ENCODE measurements at regions not wholly inside any gene's neighbourhood (a gene's known extent, or its start where the extent isn't known, plus 50 kb on each side); places are given as distances from the start of the nearest gene placed in this dataset.
"Not testable (repeated sequence)": the region's sequence is repeated elsewhere in the genome, so short reads cannot be mapped to it uniquely, and the experiment has no call there.

DNA sequence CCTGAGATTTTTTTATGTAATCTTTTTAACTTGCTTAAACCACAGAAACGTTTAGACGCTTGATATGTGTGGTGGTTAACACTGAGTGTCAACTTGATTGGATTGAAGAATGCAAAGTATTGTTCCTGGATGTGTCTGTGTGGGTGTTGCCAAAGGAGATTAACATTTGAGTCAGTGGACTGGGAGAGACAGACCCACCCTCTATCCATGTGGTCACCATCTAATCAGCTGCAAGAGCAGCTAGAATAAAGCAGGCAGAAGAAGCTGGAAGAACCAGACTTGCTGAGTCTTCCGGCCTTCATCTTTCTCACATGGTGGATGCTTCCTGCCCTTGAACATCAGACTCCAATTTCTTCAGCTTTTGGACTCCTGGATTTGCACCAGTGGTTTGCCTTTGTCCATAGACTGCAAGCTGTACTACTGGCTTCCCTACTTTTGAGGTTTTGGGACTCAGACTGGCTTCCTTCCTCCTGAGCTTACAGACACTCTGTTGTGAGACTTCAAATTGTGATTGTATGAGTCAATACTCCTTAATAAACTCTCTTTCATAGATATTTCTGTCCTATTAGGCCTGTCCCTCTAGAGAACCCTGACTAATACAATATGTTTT, 816.0 kb upstream of the CDH9 start:
- DNase-seq (ENCODE audit: low read depth): no peak

GRCh38 chr5:27845248-27845647, 806.9 kb upstream of the CDH9 start:
- DNase-seq (ENCODE audit: low read depth): no peak

DNA sequence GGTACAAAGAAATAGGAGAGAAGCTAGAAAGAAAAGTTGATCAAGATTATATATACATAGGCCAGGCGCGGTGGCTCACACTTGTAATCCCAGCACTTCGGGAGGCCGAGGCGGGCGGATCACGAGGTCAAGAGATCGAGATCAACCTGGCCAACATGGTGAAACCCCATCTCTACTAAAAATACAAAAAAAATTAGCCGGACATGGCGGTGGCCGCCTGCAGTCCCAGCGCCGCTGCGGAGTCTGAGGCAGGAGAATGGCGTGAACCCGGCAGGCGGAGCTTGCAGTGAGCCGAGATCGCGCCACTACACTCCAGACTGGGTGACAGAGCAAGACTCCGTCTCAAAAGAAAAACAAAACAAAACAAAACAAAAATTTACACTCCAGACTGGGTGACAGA, 798.3 kb upstream of the CDH9 start:
- not testable (repeated sequence) for DNase-seq (ENCODE audit: low read depth)

- no peak for DNase-seq (ENCODE audit: low read depth)
Measured at GRCh38 chr5:27832886-27833285, 794.5 kb upstream of the CDH9 start.

DNA sequence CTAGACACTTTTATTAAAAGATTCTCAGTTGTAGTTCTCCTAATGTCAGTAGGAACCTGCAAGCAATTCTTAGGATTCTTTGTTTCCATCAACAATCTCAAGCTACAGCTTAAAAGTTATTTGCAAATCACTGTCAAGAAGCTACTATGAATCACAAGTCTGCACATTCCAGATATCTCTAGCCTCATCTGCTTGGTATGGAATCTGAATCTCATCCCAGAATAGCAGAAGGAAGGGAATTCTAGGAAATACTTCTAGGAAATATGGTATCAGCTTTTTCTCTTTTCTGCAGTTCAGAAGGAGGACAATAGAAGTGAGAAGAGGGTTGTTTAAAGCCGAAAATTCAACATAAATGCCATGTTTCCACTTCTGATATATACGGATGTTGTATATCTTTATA, 792.2 kb upstream of the CDH9 start:
- no peak for DNase-seq (ENCODE audit: low read depth)

DNA sequence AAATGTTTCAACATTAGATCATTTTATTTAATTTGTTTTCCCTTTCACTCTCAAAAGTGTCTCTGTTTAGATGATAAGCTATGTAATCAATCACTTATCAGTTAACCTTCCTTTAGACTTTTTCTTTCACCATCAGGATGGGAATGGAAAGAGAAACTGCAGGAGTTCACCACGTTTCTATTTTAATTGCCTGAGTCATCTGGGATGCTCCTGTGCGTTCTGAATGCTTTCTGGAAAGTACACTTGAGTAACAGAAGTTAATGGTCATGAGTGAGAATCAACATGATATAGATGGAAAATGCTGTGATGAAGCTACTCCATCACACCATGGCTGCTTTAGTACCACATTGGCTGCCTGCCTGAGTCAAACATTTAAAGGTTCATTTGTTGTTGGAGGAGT, 783.3 kb upstream of the CDH9 start:
- DNase-seq (ENCODE audit: low read depth): no peak

DNA sequence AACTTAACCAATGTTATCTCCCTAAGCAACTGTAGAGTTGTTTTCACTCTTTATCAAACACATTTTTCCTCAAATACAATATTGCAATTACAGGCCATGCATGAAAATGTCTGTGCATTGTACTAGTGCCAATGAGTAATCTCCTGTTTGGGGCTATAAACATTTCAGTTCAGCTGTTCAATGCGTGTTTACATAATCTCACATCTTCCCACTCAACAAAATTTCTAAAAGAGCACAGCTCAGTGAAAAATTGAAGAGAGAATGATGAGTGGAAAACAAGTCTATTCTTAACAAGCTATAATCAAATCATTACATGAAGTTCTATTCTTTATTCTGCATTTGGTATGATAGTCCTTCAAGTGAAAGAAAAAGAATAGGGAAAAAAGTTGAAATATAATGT, 780.5 kb upstream of the CDH9 start:
- no peak for DNase-seq (ENCODE audit: low read depth)

GRCh38 chr5:27814983-27815382, 776.6 kb upstream of the CDH9 start:
- DNase-seq (ENCODE audit: low read depth): no peak

DNA sequence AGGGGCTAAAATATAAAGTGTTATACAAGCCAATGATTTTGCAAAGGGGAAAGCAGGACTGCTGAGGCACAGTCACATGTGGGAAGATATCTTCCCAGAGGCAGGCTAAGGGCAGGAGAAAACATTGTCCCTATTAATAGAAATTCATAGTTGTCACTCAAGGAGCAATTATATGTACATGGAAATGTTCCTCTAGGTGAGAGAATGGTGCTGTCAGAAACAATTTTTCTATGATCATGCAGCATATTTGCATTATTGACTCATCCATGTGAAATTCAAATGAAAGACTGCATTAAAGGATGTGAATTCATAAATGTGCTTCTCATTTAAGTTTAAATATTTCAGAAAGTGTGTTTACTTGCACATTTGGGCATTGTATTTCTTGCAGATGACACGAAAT, 775.9 kb upstream of the CDH9 start:
- no peak for DNase-seq (ENCODE audit: low read depth)

DNA sequence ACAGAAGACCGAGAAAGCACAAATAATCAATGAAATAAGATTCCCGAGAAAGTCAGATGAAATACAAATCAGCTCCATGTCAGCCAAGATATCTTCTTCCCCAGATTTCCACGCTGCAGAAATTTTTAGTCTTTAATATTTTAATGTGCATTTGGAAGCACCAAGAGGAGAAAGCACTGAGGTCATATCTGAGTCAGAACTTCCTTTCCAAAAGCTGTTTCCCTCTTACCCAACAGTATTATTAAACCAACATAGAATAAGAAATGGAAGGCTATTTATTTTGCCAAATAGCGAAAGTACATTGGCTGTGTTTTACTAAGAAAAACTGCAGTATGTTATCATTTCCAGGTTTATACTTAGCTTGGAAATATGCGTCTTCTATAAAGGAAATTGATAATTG, 772.1 kb upstream of the CDH9 start:
- no peak for DNase-seq (ENCODE audit: low read depth)

- no peak for DNase-seq (ENCODE audit: low read depth)
Measured at GRCh38 chr5:27797220-27797619, 758.8 kb upstream of the CDH9 start.

DNA sequence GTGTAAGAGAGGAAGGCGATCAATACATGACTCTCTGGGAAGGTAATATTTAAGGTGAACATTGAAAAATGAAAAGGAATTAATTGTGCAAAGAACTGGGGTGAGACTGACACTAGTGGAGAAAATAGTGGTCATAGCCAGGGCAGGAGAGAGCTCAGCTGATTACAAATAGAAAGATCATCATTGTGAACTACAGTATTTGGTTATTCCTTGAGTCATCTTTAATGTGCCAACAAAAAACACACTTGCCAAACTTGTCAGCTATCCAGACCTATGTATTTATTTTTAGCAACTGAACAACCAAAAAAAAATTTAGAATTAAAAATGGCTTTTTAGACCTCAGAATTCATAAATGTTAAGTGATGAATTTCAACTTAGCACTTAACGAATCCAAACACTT, 749.8 kb upstream of the CDH9 start:
- no peak for DNase-seq (ENCODE audit: low read depth)

DNA sequence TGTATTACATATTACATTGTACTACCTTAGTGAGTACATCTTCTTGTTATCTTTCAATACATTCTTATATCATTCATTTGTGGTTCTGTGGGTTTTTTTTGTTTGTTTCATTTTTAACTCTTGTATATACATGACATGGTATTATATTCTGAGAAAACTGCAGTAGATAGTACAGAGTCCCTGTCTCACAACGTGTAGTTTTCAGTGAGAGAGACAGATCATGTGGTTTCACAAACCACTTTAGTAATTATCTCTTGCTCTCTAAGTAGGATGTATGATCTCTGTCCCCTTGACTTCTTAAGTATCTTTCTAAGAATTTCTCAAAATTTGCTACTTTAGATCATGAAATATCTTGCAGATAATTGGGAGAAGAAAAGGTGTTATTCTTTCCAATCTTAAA, 745.9 kb upstream of the CDH9 start:
- DNase-seq (ENCODE audit: low read depth): no peak

GRCh38 chr5:27778121-27778520, 739.7 kb upstream of the CDH9 start:
- DNase-seq (ENCODE audit: low read depth): no peak

DNA sequence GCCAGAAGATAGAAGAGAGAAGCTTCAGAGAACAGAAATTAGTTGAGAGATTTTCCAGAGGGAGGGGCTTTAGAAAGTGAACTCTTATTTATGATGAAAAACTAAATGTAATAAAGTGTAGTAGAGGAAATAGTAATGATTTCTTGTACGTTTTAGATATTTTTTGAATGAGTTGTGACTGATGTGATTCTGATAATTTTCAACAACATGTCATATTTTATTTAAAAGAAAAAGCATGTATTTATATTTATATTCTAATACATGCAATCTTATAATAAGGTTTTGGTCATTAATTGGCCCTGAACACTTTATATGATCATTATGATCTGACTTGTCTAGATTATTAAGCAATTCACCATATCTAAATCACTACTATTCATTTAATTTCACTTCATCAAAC, 735.2 kb upstream of the CDH9 start:
- no peak for DNase-seq (ENCODE audit: low read depth)

DNA sequence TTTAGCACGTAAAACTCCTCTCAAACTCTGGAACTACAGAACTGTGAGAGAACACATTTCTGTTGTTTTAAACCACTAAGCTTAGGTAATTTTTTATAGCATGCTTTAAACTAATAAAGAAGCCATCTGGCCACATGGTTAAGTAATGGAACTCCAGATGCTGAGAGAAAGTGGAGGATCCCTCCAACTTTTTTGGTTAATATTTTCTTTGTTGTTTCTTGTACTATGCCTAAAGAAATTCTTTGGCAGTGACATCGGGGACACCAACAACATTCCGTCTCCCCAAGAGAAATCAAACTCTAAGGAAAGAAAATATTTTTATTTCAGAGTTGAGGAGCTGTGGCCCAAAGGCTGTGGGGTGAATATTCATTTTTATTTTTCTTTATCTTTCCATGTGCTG, 734.8 kb upstream of the CDH9 start:
- no peak for DNase-seq (ENCODE audit: low read depth)

DNA sequence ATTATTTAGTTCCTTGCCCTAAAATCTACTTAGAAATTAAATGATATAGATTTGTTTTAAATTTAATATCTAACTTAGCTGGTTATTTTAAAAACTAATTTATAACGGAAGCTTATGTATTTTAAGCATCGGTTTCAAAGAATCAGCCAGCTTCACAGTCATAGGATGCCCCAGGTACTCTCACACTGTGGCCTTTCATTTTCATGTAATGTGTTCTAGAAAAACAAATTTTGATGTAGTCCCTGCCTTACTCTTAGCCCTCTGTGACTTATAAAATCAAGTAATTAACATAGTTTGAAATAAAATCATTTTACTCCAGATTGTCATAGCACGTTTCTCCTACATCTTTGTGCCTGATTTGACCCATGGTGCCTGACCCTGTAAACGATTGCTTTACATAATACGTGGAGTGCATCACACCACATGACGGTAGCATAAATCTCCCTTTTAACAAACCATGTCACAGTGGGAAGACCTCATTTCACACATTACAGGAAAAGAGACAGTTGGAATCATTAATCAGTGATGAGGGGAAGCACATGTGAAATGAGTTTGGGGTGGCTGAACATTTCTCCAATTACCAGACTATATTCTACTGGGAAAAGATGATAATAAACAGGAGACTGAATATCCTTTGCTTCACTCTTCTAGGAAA, 731.5 kb upstream of the CDH9 start:
- DNase-seq (ENCODE audit: low read depth): no peak

DNA sequence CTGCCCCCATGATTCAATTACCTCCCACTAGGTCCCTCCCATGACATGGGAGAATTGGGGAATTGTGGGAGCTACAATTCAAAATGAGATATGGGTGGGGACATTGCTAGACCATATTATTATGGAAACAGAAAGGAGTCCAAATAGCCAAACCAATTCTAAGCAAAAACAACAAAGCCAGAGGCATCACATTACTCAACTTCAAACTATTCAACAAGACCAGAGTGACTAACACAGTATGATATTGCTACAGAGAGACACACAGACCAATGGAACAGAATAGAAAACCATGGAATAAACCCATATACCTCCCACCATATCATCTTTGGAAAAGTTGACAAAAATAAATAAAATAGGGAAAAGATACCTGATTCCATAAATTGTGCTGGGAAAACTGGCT, 710.5 kb upstream of the CDH9 start:
- no peak for DNase-seq (ENCODE audit: low read depth)

DNA sequence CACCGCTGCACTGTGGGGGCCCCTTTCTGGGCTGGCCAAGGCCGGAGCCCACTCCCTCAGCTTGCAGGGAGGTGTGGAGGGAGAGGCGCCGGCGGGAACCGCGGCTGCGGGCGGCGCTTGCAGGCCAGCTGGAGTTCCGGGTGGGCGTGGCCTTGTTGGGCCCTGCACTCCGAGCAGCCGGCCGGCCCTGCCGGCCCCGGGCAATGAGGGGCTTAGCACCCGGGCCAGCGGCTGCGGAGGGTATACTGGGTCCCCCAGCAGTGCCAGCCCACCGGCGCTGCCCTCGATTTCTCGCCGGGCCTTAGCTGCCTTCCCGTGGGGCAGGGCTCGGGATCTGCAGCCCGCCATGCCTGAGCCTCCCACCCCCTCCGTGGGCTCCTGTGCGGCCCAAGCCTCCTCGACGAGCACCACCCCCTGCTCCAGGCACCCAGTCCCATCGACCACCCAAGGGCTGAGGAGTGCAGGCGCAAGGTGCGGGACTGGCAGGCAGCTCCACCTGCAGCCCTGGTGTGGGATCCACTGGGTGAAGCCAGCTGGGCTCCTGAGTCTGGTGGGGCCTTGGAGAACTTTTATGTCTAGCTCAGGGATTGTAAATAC, 705.1 kb upstream of the CDH9 start:
- not testable (repeated sequence) for DNase-seq (ENCODE audit: low read depth)

DNA sequence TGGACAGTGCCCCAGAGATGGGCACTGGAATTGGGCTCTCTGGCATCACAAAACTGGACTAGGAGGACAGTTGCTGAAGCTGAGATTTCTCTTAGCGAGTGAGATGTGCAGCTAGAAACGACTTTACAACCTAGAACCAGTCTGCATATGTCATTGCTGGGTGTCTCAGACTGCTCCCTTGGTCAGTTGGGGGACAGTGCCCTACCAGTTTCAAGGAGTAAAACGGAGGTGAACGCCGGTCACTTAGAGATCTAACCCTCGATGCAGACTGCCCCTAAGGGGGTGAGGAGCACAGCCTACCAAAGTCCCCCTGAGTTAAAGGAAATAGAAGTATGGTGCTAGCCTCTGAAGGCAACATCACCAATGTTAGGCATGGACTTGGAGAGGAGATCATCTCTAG, 704.4 kb upstream of the CDH9 start:
- no peak for DNase-seq (ENCODE audit: low read depth)

GRCh38 chr5:27734838-27735237, 696.5 kb upstream of the CDH9 start:
- DNase-seq (ENCODE audit: low read depth): no peak

- no peak for DNase-seq (ENCODE audit: low read depth)
Measured at GRCh38 chr5:27733237-27733636, 694.9 kb upstream of the CDH9 start.

- no peak for DNase-seq (ENCODE audit: low read depth)
Measured at GRCh38 chr5:27727254-27727653, 688.9 kb upstream of the CDH9 start.

GRCh38 chr5:27722337-27722736, 684.0 kb upstream of the CDH9 start:
- DNase-seq (ENCODE audit: low read depth): no peak

Data from forelimb muscle (tissue), 1 donor.